Stimulated activated CD8-positive, alpha-beta memory T cell treated with anti-CD3 and anti-CD28 coated beads, Interleukin-7, amount 100 ng/mL, for 4 hours (primary cell): ENCODE measurements at regions not wholly inside any gene's neighbourhood (a gene's known extent, or its start where the extent isn't known, plus 50 kb on each side); places are given as distances from the start of the nearest gene placed in this dataset.

ENCODE experiments used
- DNase-seq, 2 donors: peaks; one replicate each; pipeline ENCODE4 v3.0.0-alpha.2; 2020; ENCODE audit warnings: low read depth in 2 of 2

DNA sequence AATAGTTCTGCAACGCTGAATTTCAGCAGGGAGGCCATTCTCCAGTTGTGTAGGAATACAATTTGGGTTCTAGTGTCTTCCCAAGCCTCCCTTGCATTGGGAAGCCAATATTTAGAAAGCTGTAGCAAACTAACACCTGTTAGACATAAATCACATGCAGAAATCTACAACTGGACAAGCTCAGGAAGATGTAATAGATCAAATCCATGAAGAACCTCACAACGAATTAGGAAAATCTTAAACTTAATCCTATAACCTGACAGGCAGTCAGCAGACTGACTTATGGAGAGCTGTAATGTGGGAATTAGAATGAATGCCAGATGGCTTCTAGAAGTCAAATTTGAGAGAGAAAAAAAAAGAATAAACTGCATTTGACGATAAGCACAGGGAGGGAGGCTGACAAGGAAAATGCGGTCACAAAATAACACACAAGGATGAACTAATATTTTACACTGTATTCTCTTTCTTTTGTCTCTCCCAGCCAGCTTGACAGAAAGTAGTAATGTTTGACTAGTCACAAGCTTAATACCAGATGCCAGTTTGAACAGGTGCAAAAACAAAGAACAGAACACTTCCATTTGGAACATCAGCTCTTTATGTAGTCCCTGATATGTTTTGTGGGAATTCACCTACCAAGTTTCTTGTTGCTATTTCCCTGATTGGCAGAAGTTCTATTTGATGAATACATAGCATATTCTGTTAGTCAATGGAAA, 50.8 kb upstream of the FANCL start:
- no peak for DNase-seq
